Neural cell (in vitro differentiated cells): ENCODE measurements at regions not wholly inside any gene's neighbourhood (a gene's known extent, or its start where the extent isn't known, plus 50 kb on each side); places are given as distances from the start of the nearest gene placed in this dataset.

ENCODE experiments used
- H2AFZ ChIP-seq: fragments of 200-600, 300-800 bp; sonication (generic), shearing (Covaris generic); 2 replicates; pipeline ENCODE4 v1.6.0; 2014; ENCODE audit warnings: low read depth, mild to moderate bottlenecking, antibody characterized with exemption, low read length, moderate library complexity
- H3F3A ChIP-seq: fragments of 200-600 bp; shearing (Covaris generic); 2 replicates; pipeline ENCODE4 v1.6.1; 2016; ENCODE audit warnings: mild to moderate bottlenecking, moderate library complexity, mixed read lengths, antibody characterized with exemption, low read length; ENCODE audit not compliant: insufficient read depth, poor library complexity, severe bottlenecking
- H3K27ac ChIP-seq: fragments of 200-600, 300-800 bp; sonication (generic), shearing (Covaris generic); 2 replicates; pipeline ENCODE4 v1.5.1; 2014; ENCODE audit warnings: mild to moderate bottlenecking, low read length, moderate library complexity
- H3K27me3 ChIP-seq: fragments of 300-800, 200-600 bp; sonication (generic), shearing (Covaris generic); 2 replicates; pipeline ENCODE4 v1.6.0; 2014; ENCODE audit warnings: mild to moderate bottlenecking, low read depth, low read length, moderate library complexity; ENCODE audit not compliant: insufficient read depth
- H3K36me3 ChIP-seq: fragments of 300-800, 200-600 bp; sonication (generic), shearing (Covaris generic); 2 replicates; pipeline ENCODE4 v1.5.1; 2014; ENCODE audit warnings: mild to moderate bottlenecking, antibody characterized with exemption, low read length, moderate library complexity; ENCODE audit not compliant: insufficient read depth
- H3K4me2 ChIP-seq: fragments of 300-800, 200-600 bp; sonication (generic), shearing (Covaris generic); 2 replicates; pipeline ENCODE4 v1.6.0; 2014; ENCODE audit warnings: mild to moderate bottlenecking, low read length
- H3K4me3 ChIP-seq: fragments of 300-800, 200-600 bp; sonication (generic), shearing (Covaris generic); 2 replicates; pipeline ENCODE4 v1.5.1; 2014; ENCODE audit warnings: mild to moderate bottlenecking, low read length, moderate library complexity
- H3K79me2 ChIP-seq: fragments of 200-600 bp; shearing (Covaris generic); replicated peaks from 2 replicates; pipeline ENCODE4 v1.6.0; 2014; ENCODE audit warnings: mild to moderate bottlenecking, low read length, moderate library complexity; ENCODE audit not compliant: insufficient read depth
- H3K9ac ChIP-seq: fragments of 300-800, 200-600 bp; sonication (generic), shearing (Covaris generic); 2 replicates; pipeline ENCODE4 v1.6.1; 2016; ENCODE audit warnings: mild to moderate bottlenecking, low read length, mixed read lengths
- H3K9me2 ChIP-seq: fragments of 200-600 bp; shearing (Covaris generic); 2 replicates; pipeline ENCODE4 v1.6.1; 2016; ENCODE audit warnings: mild to moderate bottlenecking, low read length, mixed read lengths; ENCODE audit not compliant: insufficient read depth
- H3K9me3 ChIP-seq: fragments of 200-600, 300-800 bp; sonication (generic), shearing (Covaris generic); 2 replicates; pipeline ENCODE4 v1.6.1; 2016; ENCODE audit warnings: mild to moderate bottlenecking, mixed run types, low read length, moderate library complexity, mixed read lengths
- H4K20me1 ChIP-seq: fragments of 200-600 bp; shearing (Covaris generic); 2 replicates; pipeline ENCODE4 v1.6.1; 2016; ENCODE audit warnings: mild to moderate bottlenecking, mixed run types; ENCODE audit not compliant: insufficient read depth
- EP300 ChIP-seq: fragments of 450-650 bp; conservative IDR thresholded peaks from 2 replicates; pipeline ENCODE4 v1.6.1; 2014; ENCODE audit warnings: antibody characterized with exemption, mild to moderate bottlenecking, moderate library complexity; ENCODE audit not compliant: poor library complexity, severe bottlenecking
- EZH2 ChIP-seq: fragments of 200-600, 300-800 bp; shearing (Covaris generic), sonication (generic); IDR thresholded peaks from 2 replicates; pipeline ENCODE4 v1.6.1; 2014; ENCODE audit warnings: antibody characterized with exemption, low read length, borderline replicate concordance, mild to moderate bottlenecking; ENCODE audit not compliant: insufficient read depth, poor library complexity, severe bottlenecking
- MXI1 ChIP-seq: fragments of 450-650 bp; conservative IDR thresholded peaks from 2 replicates; pipeline ENCODE4 v1.6.1; 2014; ENCODE audit warnings: antibody characterized with exemption, mild to moderate bottlenecking; ENCODE audit not compliant: poor library complexity, severe bottlenecking
- POLR2AphosphoS5 ChIP-seq: IDR thresholded peaks from 2 replicates; pipeline ENCODE4 v1.6.1; 2012
- RAD21 ChIP-seq: fragments of 450-650 bp; conservative IDR thresholded peaks from 2 replicates; pipeline ENCODE4 v1.6.1; 2014; ENCODE audit warnings: antibody characterized with exemption, mild to moderate bottlenecking, moderate library complexity
- SMC3 ChIP-seq: fragments of 450-650 bp; conservative IDR thresholded peaks from 2 replicates; pipeline ENCODE4 v1.6.1; 2014; ENCODE audit warnings: antibody characterized with exemption, mild to moderate bottlenecking, moderate library complexity; ENCODE audit not compliant: poor library complexity
- TAF1 ChIP-seq: IDR thresholded peaks from 2 replicates; pipeline ENCODE4 v1.6.1; 2012; ENCODE audit warnings: low read depth
- TF ChIP-seq, protein P1 (sequence below): fragments of 450-650 bp; IDR thresholded peaks from 2 replicates; pipeline ENCODE4 v1.5.1; 2014; ENCODE audit warnings: antibody characterized with exemption, mild to moderate bottlenecking, moderate library complexity; ENCODE audit not compliant: poor library complexity, severe bottlenecking

DNA sequence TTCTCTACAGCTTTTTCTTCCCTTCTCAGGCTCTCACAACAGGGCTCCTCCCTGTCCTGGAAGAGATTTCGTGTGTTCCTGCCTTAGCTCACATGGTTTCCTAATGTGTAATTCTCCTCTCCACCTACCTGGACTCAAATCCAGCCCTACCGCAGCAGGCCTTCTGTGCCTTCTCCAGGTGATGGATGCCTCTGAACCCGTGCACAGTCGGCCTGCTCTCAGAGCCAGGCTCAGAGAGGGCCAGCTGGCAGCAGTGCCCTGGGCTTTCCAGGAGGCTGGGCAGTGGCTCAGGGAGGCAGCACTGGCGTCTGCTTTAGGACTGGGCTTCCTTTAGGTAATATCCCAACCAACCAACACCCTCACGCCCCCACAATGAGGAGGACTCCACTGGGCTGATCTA is 123.2 kb upstream of the TMC3 start:
- Histone ChIP-seq H3K9me3 (no peaks in the 10 kb centered on the region), H4K20me1 (no peaks in the 10 kb centered on the region), H3K27ac (no peak overlapping the region), H3K4me3 (no peak overlapping the region), H3K36me3 (no peaks in the 10 kb centered on the region), H3K4me2 (no peak overlapping the region), H2AFZ (no peak overlapping the region), H3F3A (no peaks in the 10 kb centered on the region), H3K79me2 (no peaks in the 10 kb centered on the region), H3K9ac (no peak overlapping the region), H3K9me2 (no peaks in the 10 kb centered on the region), H3K27me3 (no peaks in the 10 kb centered on the region)
- no peak for TF ChIP-seq SMC3
- no peak for TF ChIP-seq EP300

DNA sequence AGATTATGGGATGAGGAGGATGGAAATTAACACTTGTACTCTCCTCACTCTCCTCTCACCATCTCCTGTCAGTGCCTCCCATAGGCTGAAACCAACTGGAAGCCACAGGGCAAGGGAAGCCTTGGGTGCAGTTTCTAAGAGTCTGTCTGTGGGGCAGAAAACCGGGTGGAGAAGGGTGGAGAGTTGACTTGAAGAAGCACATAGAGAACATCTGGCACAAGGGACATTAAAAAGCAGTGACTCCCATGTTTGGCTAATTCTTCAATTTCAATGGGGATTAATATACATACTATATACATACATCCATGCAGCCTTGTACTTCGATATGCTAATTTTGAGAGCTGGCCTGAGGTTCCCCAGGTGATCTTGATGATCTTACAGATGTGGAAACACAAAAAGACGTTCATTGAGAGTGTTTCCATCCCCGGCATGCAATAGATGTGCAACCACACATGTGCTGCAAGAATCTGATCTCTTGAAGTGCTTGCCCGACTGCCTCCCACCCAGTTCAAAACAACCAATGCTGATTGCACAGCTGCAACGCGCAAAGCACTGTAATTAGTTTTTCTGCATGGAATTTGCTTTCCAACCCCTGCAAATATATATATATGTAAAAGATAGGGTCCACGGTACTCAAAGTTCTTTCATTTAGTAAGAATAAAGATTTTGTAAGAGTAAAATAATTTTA is 121.9 kb upstream of the TMC3 start:
- no peaks in the 10 kb centered on the region for H3F3A ChIP-seq
- H3K9ac ChIP-seq: no peak overlapping the region
- H3K36me3 ChIP-seq: no peaks in the 10 kb centered on the region
- no peak overlapping the region for H3K4me2 ChIP-seq
- no peak overlapping the region for H3K4me3 ChIP-seq
- no peaks in the 10 kb centered on the region for H4K20me1 ChIP-seq
- H2AFZ ChIP-seq: no peak overlapping the region
- H3K79me2 ChIP-seq: no peaks in the 10 kb centered on the region
- no peak overlapping the region for H3K27ac ChIP-seq
- no peaks in the 10 kb centered on the region for H3K9me2 ChIP-seq
- no peaks in the 10 kb centered on the region for H3K9me3 ChIP-seq
- no peaks in the 10 kb centered on the region for H3K27me3 ChIP-seq
- TF ChIP-seq POLR2AphosphoS5 (no peak), RAD21 (no peak), MXI1 (no peak), SMC3 (no peak)
- TF ChIP-seq, protein P1, sequence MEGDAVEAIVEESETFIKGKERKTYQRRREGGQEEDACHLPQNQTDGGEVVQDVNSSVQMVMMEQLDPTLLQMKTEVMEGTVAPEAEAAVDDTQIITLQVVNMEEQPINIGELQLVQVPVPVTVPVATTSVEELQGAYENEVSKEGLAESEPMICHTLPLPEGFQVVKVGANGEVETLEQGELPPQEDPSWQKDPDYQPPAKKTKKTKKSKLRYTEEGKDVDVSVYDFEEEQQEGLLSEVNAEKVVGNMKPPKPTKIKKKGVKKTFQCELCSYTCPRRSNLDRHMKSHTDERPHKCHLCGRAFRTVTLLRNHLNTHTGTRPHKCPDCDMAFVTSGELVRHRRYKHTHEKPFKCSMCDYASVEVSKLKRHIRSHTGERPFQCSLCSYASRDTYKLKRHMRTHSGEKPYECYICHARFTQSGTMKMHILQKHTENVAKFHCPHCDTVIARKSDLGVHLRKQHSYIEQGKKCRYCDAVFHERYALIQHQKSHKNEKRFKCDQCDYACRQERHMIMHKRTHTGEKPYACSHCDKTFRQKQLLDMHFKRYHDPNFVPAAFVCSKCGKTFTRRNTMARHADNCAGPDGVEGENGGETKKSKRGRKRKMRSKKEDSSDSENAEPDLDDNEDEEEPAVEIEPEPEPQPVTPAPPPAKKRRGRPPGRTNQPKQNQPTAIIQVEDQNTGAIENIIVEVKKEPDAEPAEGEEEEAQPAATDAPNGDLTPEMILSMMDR: no peak

DNA sequence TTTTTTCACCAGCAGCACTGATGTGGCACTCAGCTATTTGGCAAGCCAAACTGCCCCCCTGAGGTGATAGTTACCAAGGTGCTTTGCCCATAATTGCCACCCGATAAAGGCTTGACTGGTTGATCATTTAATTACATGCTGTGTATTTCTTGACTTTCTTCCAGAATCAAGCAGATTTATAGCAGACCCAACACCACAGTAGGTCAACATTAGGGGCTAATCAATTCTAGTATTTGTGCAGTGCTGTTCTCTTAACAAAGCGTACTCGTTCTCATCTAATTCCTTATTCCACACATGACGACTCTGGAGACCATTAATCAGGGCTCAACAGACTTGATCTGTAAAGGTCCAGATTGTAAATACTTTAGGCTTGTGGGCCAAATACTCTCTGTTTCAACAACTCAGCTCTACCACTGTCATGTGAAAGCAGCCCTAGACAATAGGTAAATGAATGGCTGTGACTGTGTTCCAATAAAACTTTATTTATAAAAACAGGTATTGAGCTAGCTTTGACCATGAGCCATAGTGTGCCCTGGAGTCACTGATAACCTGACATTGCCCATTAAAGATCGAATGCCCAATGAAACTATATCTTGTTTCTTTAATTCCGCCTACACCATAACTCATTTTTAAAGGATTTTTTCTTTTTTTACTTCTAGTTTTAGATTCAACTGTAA is 119.1 kb upstream of the TMC3 start:
- H3K4me3 ChIP-seq: no peak overlapping the region

More for the DNA sequence above, 119.1 kb upstream of the TMC3 start:
- Histone ChIP-seq H3K4me2 (no peak overlapping the region), H3K9me2 (no peaks in the 10 kb centered on the region), H3K36me3 (no peaks in the 10 kb centered on the region), H3K27ac (no peak overlapping the region), H3K27me3 (no peaks in the 10 kb centered on the region), H3K9me3 (no peaks in the 10 kb centered on the region), H3K9ac (no peak overlapping the region), H4K20me1 (no peaks in the 10 kb centered on the region), H3K79me2 (no peaks in the 10 kb centered on the region), H2AFZ (no peak overlapping the region), H3F3A (no peaks in the 10 kb centered on the region)
- TF ChIP-seq, protein P1: no peak
- TF ChIP-seq EP300 (no peak), RAD21 (no peak), EZH2 (no peak), SMC3 (no peak), POLR2AphosphoS5 (no peak), TAF1 (no peak)
